ENCODE measurements at regions not wholly inside any gene's neighbourhood (a gene's known extent, or its start where the extent isn't known, plus 50 kb on each side); places are given as distances from the start of the nearest gene placed in this dataset.

GRCh38 chr11:28539239-28540030 lies 431.2 kb downstream of the METTL15 start:
- no peak overlapping the region for H3K4me3 ChIP-seq (ENCODE audit: low read length)
- H3K9me3 ChIP-seq (replicated peaks; ENCODE audit: control insufficient read depth, low read depth, low read length) = no peaks in the 10 kb centered on the region
- H3K4me1 ChIP-seq (ENCODE audit: control insufficient read depth, insufficient read depth, low read length) = no peaks in the 10 kb centered on the region
- no peak overlapping the region for H3K27ac ChIP-seq (ENCODE audit: low read length)
- no peak for DNase-seq
- WGBS (ENCODE audit: insufficient coverage) = no CpG with 5 or more reads among the region's 2 CpGs
- no peaks in the 10 kb centered on the region for H3K27me3 ChIP-seq (ENCODE audit: control insufficient read depth, insufficient read depth, low read length)
- no peaks in the 10 kb centered on the region for H3K36me3 ChIP-seq (ENCODE audit: control insufficient read depth, insufficient read depth, low read length)

GRCh38 chr11:28537822-28538221 lies 429.6 kb downstream of the METTL15 start:
- Histone ChIP-seq H3K36me3 (ENCODE audit: control insufficient read depth, insufficient read depth, low read length) (no peaks in the 10 kb centered on the region), H3K4me3 (ENCODE audit: low read length) (no peak overlapping the region), H3K4me1 (ENCODE audit: control insufficient read depth, insufficient read depth, low read length) (no peaks in the 10 kb centered on the region), H3K27ac (ENCODE audit: low read length) (no peak overlapping the region), H3K27me3 (ENCODE audit: control insufficient read depth, insufficient read depth, low read length) (no peaks in the 10 kb centered on the region), H3K9me3 (replicated peaks; ENCODE audit: control insufficient read depth, low read depth, low read length) (no peaks in the 10 kb centered on the region)
- no peak for DNase-seq

- no CpG with 5 or more reads among the region's 2 CpGs for WGBS (ENCODE audit: insufficient coverage)
- H3K27ac ChIP-seq (ENCODE audit: low read length) = no peak overlapping the region
- H3K36me3 ChIP-seq (ENCODE audit: control insufficient read depth, insufficient read depth, low read length) = no peaks in the 10 kb centered on the region
- no peak overlapping the region for H3K4me3 ChIP-seq (ENCODE audit: low read length)
- no peaks in the 10 kb centered on the region for H3K27me3 ChIP-seq (ENCODE audit: control insufficient read depth, insufficient read depth, low read length)
- no peaks in the 10 kb centered on the region for H3K9me3 ChIP-seq (replicated peaks; ENCODE audit: control insufficient read depth, low read depth, low read length)
- H3K4me1 ChIP-seq (ENCODE audit: control insufficient read depth, insufficient read depth, low read length) = no peaks in the 10 kb centered on the region
- no peak for DNase-seq
Measured at GRCh38 chr11:28536504-28537267, 428.5 kb downstream of the METTL15 start.

DNA sequence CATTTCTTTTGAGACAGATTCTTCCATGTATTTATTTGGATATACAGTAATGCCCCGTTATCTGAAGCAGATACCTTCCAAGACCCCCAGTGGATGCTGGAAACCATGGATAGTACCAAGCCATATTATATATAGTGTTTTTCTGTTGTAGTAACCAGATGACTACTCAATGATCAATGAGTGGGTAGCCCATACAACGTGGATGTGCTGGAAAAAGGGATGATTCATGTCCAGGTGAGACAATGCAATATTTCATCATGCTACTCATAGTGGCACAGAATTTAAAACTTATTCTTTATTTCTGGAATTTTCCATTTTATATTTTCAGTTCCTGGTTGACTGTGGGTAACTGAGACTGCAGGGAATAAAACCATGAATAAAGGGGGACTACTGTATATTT lies 427.5 kb downstream of the METTL15 start:
- no CpG with 5 or more reads among the region's 2 CpGs for WGBS (ENCODE audit: insufficient coverage)
- no peak overlapping the region for H3K4me3 ChIP-seq (ENCODE audit: low read length)
- H3K36me3 ChIP-seq (ENCODE audit: control insufficient read depth, insufficient read depth, low read length) = no peaks in the 10 kb centered on the region
- no peak for DNase-seq
- no peaks in the 10 kb centered on the region for H3K27me3 ChIP-seq (ENCODE audit: control insufficient read depth, insufficient read depth, low read length)
- no peaks in the 10 kb centered on the region for H3K4me1 ChIP-seq (ENCODE audit: control insufficient read depth, insufficient read depth, low read length)
- H3K27ac ChIP-seq (ENCODE audit: low read length) = no peak overlapping the region
- H3K9me3 ChIP-seq (replicated peaks; ENCODE audit: control insufficient read depth, low read depth, low read length) = no peaks in the 10 kb centered on the region

GRCh38 chr11:28529540-28530410 lies 421.6 kb downstream of the METTL15 start:
- no peaks in the 10 kb centered on the region for H3K36me3 ChIP-seq (ENCODE audit: control insufficient read depth, insufficient read depth, low read length)
- H3K4me3 ChIP-seq (ENCODE audit: low read length) = no peak overlapping the region
- peaks cover 13% of the 10 kb centered on the region for H3K9me3 ChIP-seq (replicated peaks; ENCODE audit: control insufficient read depth, low read depth, low read length)
- no peaks in the 10 kb centered on the region for H3K4me1 ChIP-seq (ENCODE audit: control insufficient read depth, insufficient read depth, low read length)
- peak; percentile 60 for DNase-seq
- no CpG with 5 or more reads among the region's 3 CpGs for WGBS (ENCODE audit: insufficient coverage)
- no peak overlapping the region for H3K27ac ChIP-seq (ENCODE audit: low read length)
- no peaks in the 10 kb centered on the region for H3K27me3 ChIP-seq (ENCODE audit: control insufficient read depth, insufficient read depth, low read length)

DNA sequence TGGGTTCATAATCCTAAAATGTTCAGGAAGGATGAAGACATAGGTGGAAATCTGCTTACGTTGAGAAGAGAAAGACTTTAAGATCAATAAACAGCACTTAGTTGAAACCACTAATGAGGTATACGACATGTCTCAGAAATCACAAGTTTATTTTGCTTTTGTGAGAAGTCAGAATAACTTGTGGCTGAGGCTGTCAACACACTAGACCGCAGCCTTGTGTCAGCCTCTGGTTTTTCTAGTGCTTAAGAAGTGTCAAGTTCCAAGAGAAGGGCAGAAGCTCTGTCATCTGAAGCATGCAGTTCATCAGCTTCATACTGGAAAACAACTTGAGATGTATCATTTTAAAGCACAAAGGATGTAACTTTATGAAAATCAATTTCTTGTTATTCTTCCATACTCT lies 420.9 kb downstream of the METTL15 start:
- no peak for DNase-seq
- 43% methylated on average over 1 of the region's 3 CpGs for WGBS (ENCODE audit: insufficient coverage)

DNA sequence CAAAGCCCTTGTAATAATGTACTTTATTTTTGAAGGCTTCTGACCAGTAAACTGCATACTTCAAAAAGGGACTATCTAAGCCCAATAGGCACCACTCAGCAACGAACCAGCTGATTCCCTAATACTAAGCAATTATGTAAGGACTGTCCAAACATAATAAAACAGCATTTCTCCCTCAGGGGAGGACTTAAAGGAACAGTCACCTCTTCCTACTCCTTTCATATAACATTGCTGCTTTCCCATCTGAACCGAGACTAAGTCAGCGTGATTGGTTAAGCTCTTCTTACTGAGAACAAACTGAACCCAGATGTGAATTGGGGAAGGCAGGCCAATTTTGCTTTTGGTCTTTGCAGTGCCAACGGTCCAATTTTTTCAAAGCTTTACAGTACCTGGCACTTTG lies 420.0 kb downstream of the METTL15 start:
- H3K27ac ChIP-seq (ENCODE audit: low read length) = no peak overlapping the region
- peaks cover 13% of the 10 kb centered on the region for H3K9me3 ChIP-seq (replicated peaks; ENCODE audit: control insufficient read depth, low read depth, low read length)
- 0% methylated on average over 1 of the region's 4 CpGs for WGBS (ENCODE audit: insufficient coverage)
- no peak overlapping the region for H3K4me3 ChIP-seq (ENCODE audit: low read length)
- H3K4me1 ChIP-seq (ENCODE audit: control insufficient read depth, insufficient read depth, low read length) = no peaks in the 10 kb centered on the region
- H3K27me3 ChIP-seq (ENCODE audit: control insufficient read depth, insufficient read depth, low read length) = no peaks in the 10 kb centered on the region
- DNase-seq = no peak
- H3K36me3 ChIP-seq (ENCODE audit: control insufficient read depth, insufficient read depth, low read length) = no peaks in the 10 kb centered on the region

More for the DNA sequence above, 420.9 kb downstream of the METTL15 start:
- no peaks in the 10 kb centered on the region for H3K27me3 ChIP-seq (ENCODE audit: control insufficient read depth, insufficient read depth, low read length)
- H3K36me3 ChIP-seq (ENCODE audit: control insufficient read depth, insufficient read depth, low read length) = no peaks in the 10 kb centered on the region
- no peaks in the 10 kb centered on the region for H3K4me1 ChIP-seq (ENCODE audit: control insufficient read depth, insufficient read depth, low read length)
- no peak overlapping the region for H3K4me3 ChIP-seq (ENCODE audit: low read length)
- peaks cover 13% of the 10 kb centered on the region for H3K9me3 ChIP-seq (replicated peaks; ENCODE audit: control insufficient read depth, low read depth, low read length)
- no peak overlapping the region for H3K27ac ChIP-seq (ENCODE audit: low read length)

- Histone ChIP-seq H3K4me3 (ENCODE audit: low read length) (no peak overlapping the region), H3K4me1 (ENCODE audit: control insufficient read depth, insufficient read depth, low read length) (no peaks in the 10 kb centered on the region), H3K36me3 (ENCODE audit: control insufficient read depth, insufficient read depth, low read length) (no peaks in the 10 kb centered on the region), H3K27me3 (ENCODE audit: control insufficient read depth, insufficient read depth, low read length) (no peaks in the 10 kb centered on the region), H3K27ac (ENCODE audit: low read length) (no peak overlapping the region), H3K9me3 (replicated peaks; ENCODE audit: control insufficient read depth, low read depth, low read length) (peaks cover 13% of the 10 kb centered on the region)
- WGBS (ENCODE audit: insufficient coverage) = 100% methylated on average over 1 of the region's 1 CpG
- DNase-seq = no peak
Measured at GRCh38 chr11:28526406-28526751, 418.2 kb downstream of the METTL15 start.

GRCh38 chr11:28525636-28526405 lies 417.6 kb downstream of the METTL15 start:
- Histone ChIP-seq H3K9me3 (replicated peaks; ENCODE audit: control insufficient read depth, low read depth, low read length) (peaks cover 13% of the 10 kb centered on the region), H3K27ac (ENCODE audit: low read length) (no peak overlapping the region), H3K4me3 (ENCODE audit: low read length) (no peak overlapping the region), H3K27me3 (ENCODE audit: control insufficient read depth, insufficient read depth, low read length) (no peaks in the 10 kb centered on the region), H3K36me3 (ENCODE audit: control insufficient read depth, insufficient read depth, low read length) (no peaks in the 10 kb centered on the region), H3K4me1 (ENCODE audit: control insufficient read depth, insufficient read depth, low read length) (no peaks in the 10 kb centered on the region)
- WGBS (ENCODE audit: insufficient coverage) = 99% methylated on average over 19 of the region's 25 CpGs
- DNase-seq = no peak
